Fibroblast of skin of right biceps (primary cell): ENCODE measurements at regions not wholly inside any gene's neighbourhood (a gene's known extent, or its start where the extent isn't known, plus 50 kb on each side); places are given as distances from the start of the nearest gene placed in this dataset.
A peak's percentile ranks its signal among the peaks of the same experiment; 100 is the strongest.

Experiments used
- DNase-seq: peaks from one replicate; pipeline ENCODE4 v3.0.0-alpha.2; 2013

DNA sequence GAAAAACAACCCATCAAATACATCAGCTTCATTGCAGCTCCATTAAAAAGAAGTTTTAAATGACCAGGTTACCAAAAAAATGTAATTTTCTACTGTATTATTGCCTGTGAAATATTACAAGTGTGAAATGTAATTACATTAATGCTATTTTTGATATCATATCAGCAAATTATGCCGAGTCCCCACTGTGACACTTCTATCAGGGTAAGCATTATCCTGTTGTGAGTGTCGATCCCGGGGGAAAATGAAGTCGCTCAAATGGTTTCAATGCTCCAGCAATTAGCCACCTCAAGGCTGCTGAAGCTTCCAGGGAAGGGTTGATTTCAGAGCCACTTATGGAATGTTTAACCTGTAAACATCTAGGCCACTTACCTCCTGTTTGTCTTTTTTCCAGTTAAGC lies 70.4 kb downstream of the RCN1 start:
- DNase-seq: no peak

DNA sequence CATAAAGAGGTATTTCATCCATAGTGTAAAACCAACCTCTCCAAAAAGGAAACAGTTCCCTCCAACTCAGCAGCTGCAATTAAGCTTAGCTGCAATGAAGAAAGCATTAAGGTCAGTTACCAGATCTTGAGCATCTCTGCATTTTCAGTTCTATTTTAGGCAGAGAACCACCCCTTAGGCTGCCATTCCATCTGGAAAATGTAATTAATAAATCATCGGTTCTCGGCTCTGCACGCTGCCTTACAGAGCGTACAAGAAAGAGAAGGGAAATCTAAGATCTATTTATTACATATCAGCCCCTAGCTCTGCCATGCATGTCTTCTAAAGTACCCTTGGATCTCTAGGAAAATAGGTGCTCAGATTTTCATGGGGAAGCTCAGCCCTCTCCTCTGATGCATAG lies 71.5 kb downstream of the RCN1 start:
- DNase-seq: no peak

DNA sequence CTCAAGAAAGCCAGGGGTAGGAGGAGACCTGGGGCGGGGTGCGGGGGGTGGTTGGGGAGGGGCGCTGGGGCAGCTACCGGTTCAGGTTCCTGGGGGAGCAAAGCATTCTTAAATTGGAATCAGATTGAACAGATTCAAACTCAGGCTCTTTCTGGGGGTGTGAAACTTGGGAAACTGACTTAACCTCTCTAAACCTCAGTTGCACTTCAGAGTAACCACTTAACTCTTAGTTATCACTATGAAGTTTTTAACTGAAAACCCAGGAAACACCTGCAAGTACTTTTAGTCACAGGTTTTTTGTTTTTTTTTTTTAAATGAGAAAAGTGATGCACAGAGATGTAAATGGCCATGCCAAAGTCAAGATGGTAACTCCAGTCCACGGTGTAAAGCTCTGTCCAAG lies 72.0 kb downstream of the RCN1 start:
- no peak for DNase-seq

DNA sequence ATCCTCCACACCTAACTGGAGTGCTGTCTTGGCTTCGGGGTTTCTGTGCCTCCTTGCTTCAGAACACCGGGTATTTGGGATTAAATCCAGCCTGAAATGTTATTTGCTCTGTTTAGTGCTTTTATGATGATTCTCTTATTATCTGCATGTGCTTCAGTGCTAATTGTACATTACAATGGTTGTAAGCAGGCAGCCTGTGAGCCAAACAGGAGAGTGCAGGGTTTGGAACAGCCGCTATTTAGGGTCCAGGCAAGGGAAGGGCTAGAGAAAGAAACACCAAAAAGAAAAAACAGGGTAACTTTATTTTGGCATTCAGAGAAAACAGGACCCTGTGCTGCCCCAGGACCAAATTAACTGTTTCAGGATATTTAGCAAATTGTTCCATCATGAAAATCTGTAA lies 72.7 kb downstream of the RCN1 start:
- DNase-seq: no peak

DNA sequence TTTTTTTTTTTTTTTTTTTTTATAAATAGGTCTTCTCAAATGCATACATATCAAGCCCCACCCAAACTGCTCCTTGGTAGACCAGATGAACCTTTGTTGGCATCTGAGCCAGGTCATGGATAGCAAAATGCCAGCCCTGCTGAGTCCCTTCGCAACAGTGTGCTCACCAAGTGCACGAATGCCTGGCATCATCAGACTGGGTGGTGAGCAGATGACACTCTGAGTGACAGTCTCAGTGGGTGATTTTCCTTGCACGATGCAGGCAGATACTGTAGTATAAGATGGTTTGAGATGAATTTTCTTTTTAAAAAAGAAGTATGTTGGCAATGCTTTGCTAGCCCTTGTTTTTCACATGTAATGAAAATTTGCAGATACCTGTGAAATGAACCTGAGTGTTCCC lies 74.0 kb downstream of the RCN1 start:
- no peak for DNase-seq

DNA sequence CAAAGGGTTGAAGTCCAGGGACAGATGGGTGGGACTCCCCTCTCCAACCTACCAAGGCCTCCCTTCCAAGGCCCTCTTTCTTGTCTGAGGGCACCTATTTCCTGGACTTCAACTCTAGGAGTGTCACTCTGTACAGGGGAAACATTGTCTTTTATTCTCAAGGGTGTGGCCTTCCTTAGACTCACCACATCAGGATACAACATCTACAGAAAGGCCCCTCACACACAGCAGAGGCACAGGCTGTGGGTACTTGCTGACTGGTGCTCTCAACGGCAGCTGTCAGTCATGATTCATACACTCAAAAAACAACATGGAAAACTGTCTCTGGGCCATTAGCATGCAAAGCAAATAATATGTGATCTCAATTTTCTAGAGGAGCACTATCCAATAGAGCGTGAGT lies 78.0 kb downstream of the RCN1 start:
- DNase-seq: no peak

DNA sequence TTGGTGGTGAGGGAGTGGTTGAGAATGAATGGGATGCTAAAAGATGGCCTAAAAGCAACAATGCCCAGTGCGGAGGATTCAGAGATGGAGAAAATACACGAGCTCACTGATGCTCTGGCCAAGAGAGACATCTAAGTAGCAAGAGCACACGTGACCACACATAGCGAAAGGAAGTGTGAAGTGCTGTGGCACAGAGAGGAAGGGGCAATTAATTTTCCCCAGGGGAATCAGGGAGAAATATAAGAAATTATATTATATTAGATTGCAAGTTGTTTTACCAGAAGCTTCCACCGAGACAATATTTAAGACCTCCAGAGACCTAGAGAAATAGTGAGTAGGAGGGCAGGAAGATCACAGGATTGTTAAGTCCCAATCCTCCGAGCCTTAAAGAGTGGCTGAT lies 80.6 kb downstream of the RCN1 start:
- no peak for DNase-seq

DNA sequence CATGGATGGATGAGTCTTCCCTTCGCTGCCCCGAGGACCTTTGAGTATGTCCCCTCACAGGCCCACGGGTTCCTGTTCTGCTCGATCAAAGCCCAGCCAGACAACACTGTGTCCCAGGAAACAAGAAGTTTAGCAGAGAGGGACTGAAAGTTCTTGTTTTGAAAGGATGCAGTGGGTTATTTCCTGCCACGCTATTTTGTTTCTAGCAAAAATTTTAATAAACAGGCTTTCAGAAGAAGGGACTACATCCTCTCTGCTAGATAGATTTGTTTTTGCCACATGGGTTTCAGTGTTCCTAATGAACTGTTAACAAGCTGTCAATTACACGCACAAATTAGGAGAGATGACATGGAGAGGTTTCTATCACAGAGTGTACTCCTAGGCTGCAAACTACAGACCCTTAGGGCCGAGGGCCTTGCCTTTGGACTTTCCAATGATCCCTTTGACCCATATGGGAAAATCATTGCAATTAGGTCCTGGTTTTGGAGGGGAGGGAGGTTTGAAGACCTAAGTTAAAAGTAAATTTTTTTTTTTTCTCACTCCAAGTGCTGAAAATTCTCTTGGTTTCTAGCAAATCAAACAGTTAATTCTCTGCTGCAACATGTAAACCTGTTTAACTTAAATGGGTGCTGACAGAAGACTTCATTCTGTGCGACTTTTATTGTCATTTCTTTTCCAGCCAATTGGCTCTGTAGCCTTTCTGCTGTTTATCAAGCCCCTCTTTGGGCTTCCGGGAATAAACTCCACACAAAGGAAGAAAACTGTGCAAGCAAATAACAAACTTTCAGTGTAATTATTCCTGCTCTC lies 81.4 kb downstream of the RCN1 start:
- no peak for DNase-seq

DNA sequence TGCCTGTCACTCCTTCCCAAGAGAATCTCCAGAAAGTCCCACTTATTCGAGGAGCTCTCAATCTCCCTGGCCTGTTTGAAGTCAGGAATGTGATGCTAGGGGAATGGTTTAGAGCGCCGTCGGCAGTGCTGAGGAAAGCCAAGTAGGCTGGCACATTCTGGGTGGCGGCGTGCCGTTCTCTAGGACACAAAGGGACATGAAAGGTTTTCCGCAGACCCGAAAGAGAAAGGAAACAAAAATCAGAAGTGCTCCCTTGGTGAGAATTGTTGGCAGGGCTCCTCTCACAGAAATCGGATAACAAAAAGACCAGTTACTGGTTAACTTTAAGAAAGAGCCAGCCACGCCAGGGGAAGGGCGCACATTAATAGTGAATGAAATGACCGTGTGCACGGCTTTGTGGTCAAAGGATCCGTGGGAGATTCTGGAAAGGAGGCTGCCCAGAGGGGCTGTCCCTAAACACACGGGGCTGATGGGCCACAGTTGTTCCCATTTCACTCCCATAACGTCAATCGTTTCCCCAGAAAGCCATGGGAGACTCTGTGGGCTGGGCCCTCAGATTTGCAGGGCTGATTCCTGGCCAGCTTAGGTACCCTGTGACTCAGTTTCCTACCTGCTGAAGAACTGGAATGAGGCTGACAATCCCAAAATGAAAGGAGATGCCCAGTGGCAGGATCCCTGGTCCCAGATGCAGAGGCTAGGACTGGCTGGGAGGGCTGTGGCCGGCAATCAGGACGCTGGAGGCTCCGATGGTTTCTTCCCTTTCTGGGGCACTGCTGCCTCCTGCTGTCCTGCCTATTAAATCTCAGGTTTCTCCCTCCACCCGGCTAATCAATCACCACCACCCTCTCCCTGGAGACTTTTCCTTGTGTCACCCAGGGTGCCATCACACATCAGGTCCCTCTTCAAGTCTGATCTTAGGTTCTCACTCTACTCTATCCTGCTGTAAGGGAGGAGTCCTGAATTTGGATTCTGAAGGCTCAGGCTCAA lies 82.3 kb downstream of the RCN1 start:
- peak; percentile 67 for DNase-seq

DNA sequence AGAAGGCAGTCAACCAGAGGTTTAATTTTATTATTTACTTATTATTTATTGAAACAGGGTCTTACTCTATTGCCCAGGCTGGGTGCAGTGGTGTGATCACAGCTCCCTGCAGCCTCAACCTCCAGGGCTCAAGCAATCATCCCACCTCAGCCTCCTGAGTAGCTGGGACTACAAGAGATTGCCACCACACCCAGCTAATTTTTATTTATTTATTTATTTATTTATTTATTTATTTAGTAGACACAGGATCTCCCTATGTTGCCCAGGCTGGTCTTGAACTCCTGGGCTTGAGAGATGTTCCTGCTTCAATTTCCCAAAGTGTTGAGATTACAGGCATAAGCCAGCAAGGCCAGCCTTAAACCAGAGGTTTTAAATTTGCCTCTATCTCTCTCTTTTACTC lies 83.1 kb downstream of the RCN1 start:
- no peak for DNase-seq

DNA sequence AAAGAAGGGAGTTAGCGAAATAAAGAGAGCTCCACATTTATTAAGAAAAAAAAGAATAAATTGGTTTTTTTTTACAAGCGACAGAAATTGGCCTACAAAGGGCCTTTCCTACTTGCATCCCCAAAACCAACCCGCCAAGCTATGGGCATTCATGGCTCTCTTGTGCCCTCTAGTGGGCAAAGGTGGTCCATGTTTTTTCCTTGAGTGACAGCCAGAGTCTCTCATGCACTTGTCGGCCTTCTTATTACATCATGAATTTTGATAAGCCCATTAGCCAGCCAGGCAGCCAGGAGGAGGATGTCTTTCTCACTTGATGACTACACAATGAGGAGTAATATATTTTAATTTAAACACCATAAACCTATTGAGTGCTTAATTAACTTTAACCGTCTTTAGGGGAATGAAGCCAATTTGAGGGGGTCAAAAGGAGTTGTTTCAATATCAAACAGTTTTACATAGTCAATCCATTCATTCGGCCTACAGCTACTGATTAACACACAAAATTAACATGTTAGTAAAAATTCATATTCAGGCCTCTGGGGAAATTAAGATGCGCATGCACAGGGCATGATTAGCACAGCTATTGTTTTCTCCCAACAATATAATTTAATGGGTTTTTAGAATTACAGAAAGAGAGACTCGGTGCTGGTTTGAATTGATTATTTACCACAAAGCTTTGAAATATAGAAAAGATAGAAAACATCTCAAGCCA lies 85.5 kb downstream of the RCN1 start:
- DNase-seq: peak; percentile 75

DNA sequence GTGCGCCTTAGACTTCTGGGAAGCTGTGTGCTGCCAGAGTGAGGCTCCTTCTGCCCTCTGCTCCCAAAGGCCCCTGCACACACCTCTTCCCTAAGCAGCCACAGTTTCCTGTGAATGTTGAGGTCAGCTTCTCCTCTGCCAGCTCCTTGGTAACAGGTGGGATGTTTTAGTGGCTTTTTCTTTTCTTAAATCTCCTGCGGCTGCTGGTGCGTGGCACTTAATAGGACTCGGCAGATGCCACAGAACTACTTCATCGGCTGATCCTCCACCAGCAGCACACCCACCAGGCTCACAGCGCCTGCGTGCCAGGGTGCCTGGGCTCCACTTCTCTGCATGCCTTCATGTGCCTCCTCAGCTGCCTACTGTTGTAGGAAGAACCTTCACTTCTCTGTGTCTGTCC lies 87.8 kb downstream of the RCN1 start:
- no peak for DNase-seq

DNA sequence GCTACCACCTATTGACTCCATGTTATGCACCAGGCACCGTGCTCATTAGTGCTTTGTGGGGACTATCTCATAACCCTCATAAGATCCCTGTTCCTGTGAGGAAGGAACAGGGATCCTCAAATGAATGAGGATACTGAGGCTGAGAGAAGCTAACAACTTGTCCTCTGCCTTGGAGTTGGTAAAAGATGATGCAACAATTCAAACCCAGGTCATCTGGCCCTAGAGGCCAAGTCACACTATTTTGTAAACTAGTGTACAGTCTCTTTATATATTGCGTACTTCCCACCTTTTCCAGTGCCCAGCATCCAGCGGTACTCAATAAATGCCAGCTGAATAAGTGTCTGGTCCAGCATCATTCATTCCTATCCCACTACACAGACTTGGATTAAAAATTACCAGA lies 92.6 kb downstream of the RCN1 start:
- DNase-seq: no peak

DNA sequence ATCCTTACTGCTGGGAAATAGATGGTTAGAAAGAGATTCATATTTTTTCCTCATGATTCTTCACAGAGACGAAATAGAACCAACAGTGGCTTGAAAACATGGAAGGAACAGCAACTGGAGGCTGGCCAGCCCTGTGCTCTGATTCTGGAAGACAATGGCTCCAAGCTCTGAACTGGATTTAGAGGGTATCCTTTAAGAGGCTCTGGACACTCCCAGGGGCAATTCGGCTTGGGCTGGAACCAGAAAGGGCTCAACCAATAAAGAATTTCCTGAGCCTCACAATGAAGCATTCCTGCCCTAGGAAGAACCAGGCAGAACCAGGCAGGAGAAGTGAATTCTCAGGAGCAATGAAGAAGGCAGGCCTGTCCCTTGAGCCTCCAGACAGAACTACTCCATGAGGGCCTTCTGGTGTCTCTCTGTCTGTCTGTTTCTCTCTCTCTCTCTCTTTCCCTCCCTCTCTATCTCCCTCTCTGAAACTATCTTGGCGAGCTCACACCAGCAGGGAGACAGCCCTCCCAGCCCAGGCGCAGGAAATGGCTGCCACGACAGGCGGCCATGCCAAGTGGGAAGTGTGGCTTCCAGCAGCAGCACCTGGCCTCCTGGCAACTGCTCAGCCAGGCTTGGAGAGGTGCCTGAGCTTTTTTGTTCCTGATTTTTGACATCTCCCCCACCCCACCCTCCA lies 93.3 kb downstream of the RCN1 start:
- no peak for DNase-seq

DNA sequence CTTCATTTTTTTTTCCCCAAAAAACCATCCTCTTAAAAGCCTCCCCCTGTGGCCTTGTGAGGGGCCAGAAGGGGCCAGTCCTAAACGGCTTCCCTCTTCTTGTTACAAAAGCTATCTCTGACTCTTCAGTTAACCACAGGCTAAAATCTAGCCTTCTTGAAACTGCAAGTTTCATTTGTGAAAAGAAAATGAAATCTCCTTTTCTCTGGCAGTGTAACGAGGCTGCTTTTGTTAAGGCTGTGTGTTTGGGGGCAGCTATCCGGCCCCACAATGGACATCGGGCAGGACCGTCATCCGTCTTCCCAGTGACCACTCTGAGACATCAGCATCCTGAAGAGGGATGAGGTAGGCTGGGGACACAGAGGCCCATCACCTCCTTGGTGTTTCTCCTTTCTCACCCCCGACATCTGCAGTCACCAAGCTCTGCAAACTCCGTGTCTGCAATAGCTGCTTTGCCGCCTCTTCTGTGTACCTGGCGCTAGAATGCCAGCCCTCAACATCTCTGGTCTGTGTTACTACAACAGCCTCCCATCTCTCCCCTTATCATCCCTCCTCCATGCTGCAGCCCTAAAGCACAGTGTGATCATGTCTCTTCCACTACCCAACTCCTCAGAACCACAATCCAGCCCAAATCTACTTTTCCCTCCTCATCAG lies 94.0 kb downstream of the RCN1 start:
- no peak for DNase-seq

DNA sequence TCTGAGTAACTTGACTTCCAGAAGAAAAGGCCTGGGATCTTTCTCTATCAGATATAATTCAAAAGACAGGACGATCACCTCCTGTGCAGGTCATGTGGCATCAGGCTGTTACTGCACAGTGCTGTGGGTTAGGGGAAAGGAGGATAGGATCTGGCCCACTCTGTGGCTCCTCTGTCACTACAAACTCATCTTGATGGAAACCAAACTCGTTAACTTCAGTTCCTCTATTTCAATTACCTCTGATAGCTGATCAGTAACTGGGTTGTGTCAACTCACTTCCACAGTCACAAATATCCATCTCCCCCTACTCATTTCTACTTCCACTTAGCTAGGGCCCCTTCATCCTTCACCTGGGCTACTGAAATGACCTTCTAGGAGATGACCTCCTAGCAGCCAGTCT lies 95.2 kb downstream of the RCN1 start:
- DNase-seq: no peak

DNA sequence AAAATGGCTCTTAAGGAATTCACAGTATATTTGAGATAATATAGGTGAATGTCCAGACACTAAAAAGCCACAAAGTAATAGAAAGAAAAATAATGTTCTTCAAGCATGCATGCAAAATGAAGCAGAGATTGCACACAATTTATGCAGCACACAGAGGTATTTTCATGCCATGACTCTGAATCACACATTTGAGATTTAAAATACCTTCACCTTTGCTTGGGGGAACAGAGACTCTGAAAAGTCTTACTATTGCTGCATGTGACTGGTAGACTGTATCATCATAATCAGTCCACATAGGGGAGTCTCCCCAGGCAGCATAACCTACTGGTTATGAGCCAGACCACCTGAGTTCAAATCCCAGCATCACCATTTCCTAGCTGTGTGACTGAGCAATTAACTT lies 96.2 kb downstream of the RCN1 start:
- DNase-seq: no peak

DNA sequence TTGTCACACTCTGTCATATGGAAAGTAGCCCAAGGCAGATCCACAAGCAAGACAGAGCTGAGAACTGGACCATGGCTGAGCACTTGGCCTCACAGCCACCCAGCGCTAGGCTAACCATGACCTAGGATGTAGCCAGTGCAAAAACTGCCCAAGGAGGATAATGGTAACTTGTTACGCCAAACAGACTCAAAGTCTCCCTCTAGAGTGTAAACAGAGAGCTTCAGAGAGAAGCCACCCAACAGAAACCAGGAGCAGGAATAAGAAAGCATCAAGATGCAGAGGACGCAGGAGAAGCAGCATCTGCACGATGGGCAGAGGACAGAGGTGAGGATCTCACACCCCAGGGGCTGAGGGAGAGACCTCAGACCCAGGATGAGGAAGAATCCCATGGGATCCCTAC lies 97.9 kb downstream of the RCN1 start:
- no peak for DNase-seq

DNA sequence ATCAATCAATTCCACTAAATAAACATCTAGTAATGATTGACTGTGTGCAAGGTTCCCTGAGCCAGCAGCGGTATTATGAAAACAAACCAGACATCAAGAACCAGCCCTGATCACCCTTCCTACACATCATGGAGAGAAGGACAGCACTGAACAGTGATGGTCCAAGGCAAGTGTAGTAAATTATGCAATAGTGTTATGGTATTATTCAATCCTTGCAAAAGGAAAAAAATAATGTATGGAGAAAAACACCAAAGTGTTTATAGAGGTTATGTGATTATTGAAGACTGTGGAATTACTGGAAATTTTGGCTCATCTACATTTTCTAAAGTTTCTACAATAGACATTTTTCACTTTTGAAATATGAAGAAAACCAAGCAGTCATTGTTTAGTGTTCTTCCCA lies 105.3 kb downstream of the RCN1 start:
- DNase-seq: no peak

DNA sequence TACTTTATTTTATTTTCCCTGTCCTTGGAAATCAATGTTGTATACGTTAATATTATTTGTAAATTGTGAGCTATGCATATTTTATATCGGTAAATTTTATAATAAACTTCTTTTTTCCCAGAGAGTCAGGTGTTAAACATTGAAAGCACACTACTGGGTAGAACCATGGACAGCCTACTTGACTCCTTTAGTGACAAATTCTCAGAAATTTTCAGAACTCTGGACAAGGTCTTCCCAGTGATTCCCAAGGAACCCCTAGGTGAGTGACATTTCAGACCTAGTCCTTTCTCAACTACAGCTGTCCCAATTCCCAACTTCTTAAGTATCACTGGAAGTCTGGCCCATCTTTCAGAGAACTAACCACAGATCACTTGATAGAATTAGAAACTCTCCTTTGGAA lies 107.2 kb downstream of the RCN1 start:
- no peak for DNase-seq

DNA sequence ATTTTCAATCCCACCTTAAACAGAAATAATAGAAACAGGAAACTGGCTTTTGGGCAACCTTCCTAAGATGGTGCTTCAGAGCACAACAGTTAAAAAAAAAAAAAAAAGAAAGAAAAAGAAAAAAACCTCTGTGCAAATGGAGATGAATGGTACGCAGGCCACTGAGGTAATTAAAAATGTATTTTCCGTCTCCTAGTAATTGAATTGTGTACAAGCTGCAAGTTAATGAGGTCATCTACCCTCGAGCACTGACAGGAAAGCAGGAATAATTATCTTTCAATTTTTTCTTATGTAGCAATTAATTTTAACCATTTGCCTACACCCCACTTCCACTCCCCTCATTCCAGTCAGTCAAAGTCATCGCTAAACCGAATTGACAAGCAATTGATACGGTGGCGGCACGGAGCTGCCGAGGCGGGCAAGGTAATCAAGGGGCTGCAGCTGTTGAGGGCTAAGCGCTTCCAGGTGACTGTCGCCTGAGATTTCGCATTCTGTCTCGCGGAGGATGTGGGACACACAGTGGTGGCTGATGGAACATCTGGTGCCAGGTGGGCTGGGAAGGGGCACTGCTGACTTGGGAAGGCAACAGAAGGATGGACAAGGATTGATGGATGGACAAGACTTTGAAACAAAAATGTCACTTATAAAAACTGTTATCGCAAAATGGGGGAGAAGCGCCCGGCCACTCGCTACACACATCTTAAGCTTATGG lies 109.4 kb downstream of the RCN1 start:
- no peak for DNase-seq

DNA sequence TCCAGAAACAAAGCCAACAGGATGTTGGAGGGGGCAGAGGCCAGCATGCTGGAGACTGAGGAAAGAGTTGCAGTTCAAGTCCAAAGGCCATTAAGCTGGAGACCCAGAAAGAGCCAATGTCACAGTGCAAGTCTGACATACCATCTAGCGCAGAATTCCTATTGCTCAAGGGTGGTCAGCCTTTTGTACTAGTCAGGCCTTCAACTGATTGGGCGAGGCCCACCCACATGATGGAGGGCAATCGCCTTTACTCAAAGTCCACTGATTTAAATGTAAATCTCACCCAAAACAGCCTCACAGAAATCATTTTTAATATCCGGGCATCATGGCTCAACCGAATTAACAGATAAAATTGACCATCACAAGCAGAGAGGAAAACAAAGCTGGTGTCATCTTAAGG lies 113.9 kb downstream of the RCN1 start:
- DNase-seq: no peak
